Endothelial cell of umbilical vein (primary cell): ENCODE measurements at regions not wholly inside any gene's neighbourhood (a gene's known extent, or its start where the extent isn't known, plus 50 kb on each side); places are given as distances from the start of the nearest gene placed in this dataset.

Source experiments
- EZH2 ChIP-seq: IDR thresholded peaks from 2 replicates; pipeline ENCODE4 v1.6.1; 2012; ENCODE audit warnings: borderline replicate concordance, low read depth, mild to moderate bottlenecking, moderate library complexity, low read length, inconsistent platforms; ENCODE audit not compliant: severe bottlenecking
- MAX ChIP-seq: IDR thresholded peaks from 2 replicates; pipeline ENCODE4 v1.6.1; 2011; ENCODE audit not compliant: insufficient read depth, insufficient read length
- MYC ChIP-seq: IDR thresholded peaks from one replicate; pipeline ENCODE4 v1.6.1; 2011; ENCODE audit warnings: mild to moderate bottlenecking, low read depth, low read length
- POLR2A ChIP-seq: IDR thresholded peaks from 2 replicates; pipeline ENCODE4 v1.6.1; 2012; ENCODE audit warnings: low read depth, mild to moderate bottlenecking, control low read depth, low read length
- POLR2AphosphoS5 ChIP-seq: IDR thresholded peaks from 2 replicates; pipeline ENCODE4 v1.6.1; 2012; ENCODE audit warnings: low read depth, mild to moderate bottlenecking, control low read depth, low read length, moderate library complexity; ENCODE audit not compliant: insufficient read depth
- TF ChIP-seq, protein P1 (sequence below), 2 donors: IDR thresholded peaks; 1 replicate in 1 of 2; 2 replicates in 1 of 2; pipeline ENCODE4 v1.5.1; 2011; ENCODE audit warnings: low read length in 2 of 2, mild to moderate bottlenecking in 2 of 2, moderate library complexity in 2 of 2, control low read depth in 1 of 2, inconsistent platforms in 1 of 2, low read depth in 1 of 2; ENCODE audit not compliant: insufficient read depth in 1 of 2; ENCODE audit errors: extremely low read depth in 1 of 2

- TF ChIP-seq, protein P1, sequence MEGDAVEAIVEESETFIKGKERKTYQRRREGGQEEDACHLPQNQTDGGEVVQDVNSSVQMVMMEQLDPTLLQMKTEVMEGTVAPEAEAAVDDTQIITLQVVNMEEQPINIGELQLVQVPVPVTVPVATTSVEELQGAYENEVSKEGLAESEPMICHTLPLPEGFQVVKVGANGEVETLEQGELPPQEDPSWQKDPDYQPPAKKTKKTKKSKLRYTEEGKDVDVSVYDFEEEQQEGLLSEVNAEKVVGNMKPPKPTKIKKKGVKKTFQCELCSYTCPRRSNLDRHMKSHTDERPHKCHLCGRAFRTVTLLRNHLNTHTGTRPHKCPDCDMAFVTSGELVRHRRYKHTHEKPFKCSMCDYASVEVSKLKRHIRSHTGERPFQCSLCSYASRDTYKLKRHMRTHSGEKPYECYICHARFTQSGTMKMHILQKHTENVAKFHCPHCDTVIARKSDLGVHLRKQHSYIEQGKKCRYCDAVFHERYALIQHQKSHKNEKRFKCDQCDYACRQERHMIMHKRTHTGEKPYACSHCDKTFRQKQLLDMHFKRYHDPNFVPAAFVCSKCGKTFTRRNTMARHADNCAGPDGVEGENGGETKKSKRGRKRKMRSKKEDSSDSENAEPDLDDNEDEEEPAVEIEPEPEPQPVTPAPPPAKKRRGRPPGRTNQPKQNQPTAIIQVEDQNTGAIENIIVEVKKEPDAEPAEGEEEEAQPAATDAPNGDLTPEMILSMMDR (IDR thresholded peaks at IDR 0.05; ENCODE audit: extremely low read depth in 1 of 2, insufficient read depth in 1 of 2, low read depth in 1 of 2, low read length in 2 of 2) = no peak
- TF ChIP-seq POLR2AphosphoS5 (no peak), POLR2A (no peak), MYC (no peak), EZH2 (no peak), MAX (no peak)
These were observed 172.1 kb downstream of the SNX18 start for GRCh38 chr5:54689411-54690251.
